Trophoblast cell (in vitro differentiated cells and primary cell): ENCODE measurements at regions not wholly inside any gene's neighbourhood (a gene's known extent, or its start where the extent isn't known, plus 50 kb on each side); places are given as distances from the start of the nearest gene placed in this dataset.

Experiments
- DNase-seq, 2 donors: peaks; one replicate each; pipeline ENCODE4 v3.0.0-alpha.2; 2016
- H2AFZ ChIP-seq: 2 replicates; pipeline ENCODE4 v1.6.1; 2013; ENCODE audit warnings: low read length, moderate library complexity, mild to moderate bottlenecking; ENCODE audit not compliant: insufficient read depth, poor library complexity
- H2AK5ac ChIP-seq: 2 replicates; pipeline ENCODE4 v1.6.1; 2013; ENCODE audit warnings: mild to moderate bottlenecking, low read length
- H2BK120ac ChIP-seq: 2 replicates; pipeline ENCODE4 v1.6.1; 2013; ENCODE audit warnings: low read length, mild to moderate bottlenecking, moderate library complexity; ENCODE audit not compliant: insufficient read depth, poor library complexity
- H2BK12ac ChIP-seq: 2 replicates; pipeline ENCODE4 v1.6.1; 2013; ENCODE audit warnings: mild to moderate bottlenecking, low read length, moderate library complexity
- H2BK5ac ChIP-seq: 2 replicates; pipeline ENCODE4 v1.6.1; 2013; ENCODE audit warnings: low read length, low read depth, moderate library complexity, mild to moderate bottlenecking; ENCODE audit not compliant: poor library complexity
- H3K14ac ChIP-seq: 2 replicates; pipeline ENCODE4 v1.6.1; 2013; ENCODE audit warnings: mild to moderate bottlenecking, low read length
- H3K18ac ChIP-seq: 2 replicates; pipeline ENCODE4 v1.6.1; 2013; ENCODE audit warnings: mild to moderate bottlenecking, low read length
- H3K23ac ChIP-seq: 2 replicates; pipeline ENCODE4 v1.6.1; 2013; ENCODE audit warnings: low read length
- H3K27ac ChIP-seq: 2 replicates; pipeline ENCODE4 v1.5.1; 2013; ENCODE audit warnings: low read depth, mild to moderate bottlenecking, inconsistent platforms, low read length, moderate library complexity
- H3K27me3 ChIP-seq: 2 replicates; pipeline ENCODE4 v1.6.1; 2013; ENCODE audit warnings: inconsistent platforms, mild to moderate bottlenecking, low read length, moderate library complexity; ENCODE audit not compliant: insufficient read depth
- H3K36me3 ChIP-seq, 2 experiments: 1 replicate in 1 of 2; 2 replicates in 1 of 2; pipeline ENCODE4 v1.6.1; 2013; ENCODE audit warnings: low read length in 2 of 2, mild to moderate bottlenecking in 2 of 2, moderate library complexity in 1 of 2; ENCODE audit not compliant: insufficient read depth in 2 of 2, control insufficient read depth in 1 of 2
- H3K4ac ChIP-seq: 2 replicates; pipeline ENCODE4 v1.6.1; 2013; ENCODE audit warnings: low read depth, mild to moderate bottlenecking, low read length, moderate library complexity
- H3K4me1 ChIP-seq, 2 experiments: 1 replicate in 1 of 2; 2 replicates in 1 of 2; pipeline ENCODE4 v1.6.1; 2013; ENCODE audit warnings: low read length in 2 of 2, mild to moderate bottlenecking in 2 of 2, moderate library complexity in 1 of 2; ENCODE audit not compliant: insufficient read depth in 2 of 2, control insufficient read depth in 1 of 2
- H3K4me2 ChIP-seq: 2 replicates; pipeline ENCODE4 v1.6.1; 2013; ENCODE audit warnings: inconsistent platforms, mild to moderate bottlenecking, low read length, moderate library complexity
- H3K4me3 ChIP-seq: 2 replicates; pipeline ENCODE4 v1.5.1; 2013; ENCODE audit warnings: mild to moderate bottlenecking, low read depth, low read length, inconsistent platforms
- H3K79me1 ChIP-seq: one replicate; pipeline ENCODE4 v1.6.1; 2013; ENCODE audit warnings: low read length
- H3K79me2 ChIP-seq: 2 replicates; pipeline ENCODE4 v1.6.1; 2013; ENCODE audit warnings: low read length, mild to moderate bottlenecking; ENCODE audit not compliant: control insufficient read depth, insufficient read depth, poor library complexity
- H3K9ac ChIP-seq: 2 replicates; pipeline ENCODE4 v1.6.1; 2013; ENCODE audit warnings: mild to moderate bottlenecking, low read length
- H3K9me3 ChIP-seq: 2 replicates; pipeline ENCODE4 v1.6.1; 2013; ENCODE audit warnings: low read depth, mild to moderate bottlenecking, control low read depth, inconsistent platforms, low read length; ENCODE audit not compliant: insufficient read depth
- H4K12ac ChIP-seq: 2 replicates; pipeline ENCODE4 v1.6.1; 2013; ENCODE audit warnings: low read depth, mild to moderate bottlenecking, low read length, moderate library complexity
- H4K8ac ChIP-seq: 2 replicates; pipeline ENCODE4 v1.6.1; 2013; ENCODE audit warnings: low read depth, mild to moderate bottlenecking, low read length, moderate library complexity
- H4K91ac ChIP-seq: one replicate; pipeline ENCODE4 v1.6.1; 2013; ENCODE audit warnings: low read depth, mild to moderate bottlenecking, low read length, moderate library complexity
- WGBS: extraction: QIAGEN DNeasy Blood & Tissue Kit; methylation state at CpG from one replicate; pipeline ENCODE4 v1.1.7; 2013; ENCODE audit warnings: missing lambda C conversion rate; ENCODE audit not compliant: insufficient read length, insufficient coverage; ENCODE audit errors: extremely low coverage; 5-methylcytosine and 5-hydroxymethylcytosine counted together

GRCh38 chr3:159513867-159514380, 474.7 kb upstream of the IL12A start:
- no peaks in the 10 kb centered on the region for H3K79me2 ChIP-seq
- H2BK5ac ChIP-seq: no peak overlapping the region
- no peak for DNase-seq
- H3K14ac ChIP-seq: no peak overlapping the region
- H2BK12ac ChIP-seq: no peak overlapping the region
- no peak overlapping the region for H3K27ac ChIP-seq
- H3K36me3 ChIP-seq: no peaks in the 10 kb centered on the region
- no peak overlapping the region for H3K4ac ChIP-seq
- H3K9me3 ChIP-seq: peaks cover 2% of the 10 kb centered on the region
- H2BK120ac ChIP-seq: no peak overlapping the region
- H2AK5ac ChIP-seq: no peak overlapping the region
- H3K79me1 ChIP-seq: no peaks in the 10 kb centered on the region
- H4K91ac ChIP-seq: no peak overlapping the region
- H3K27me3 ChIP-seq: no peaks in the 10 kb centered on the region
- no peak overlapping the region for H3K23ac ChIP-seq
- H4K12ac ChIP-seq: no peak overlapping the region
- WGBS: no CpG with 5 or more reads among the region's 5 CpGs
- H3K4me3 ChIP-seq: no peak overlapping the region
- no peak overlapping the region for H4K8ac ChIP-seq
- no peak overlapping the region for H3K9ac ChIP-seq
- no peak overlapping the region for H3K18ac ChIP-seq
- no peaks in the 10 kb centered on the region for H3K4me1 ChIP-seq
- H2AFZ ChIP-seq: no peak overlapping the region
- H3K4me2 ChIP-seq: no peak overlapping the region

GRCh38 chr3:159517105-159517504, 471.5 kb upstream of the IL12A start:
- Histone ChIP-seq H3K4ac (no peak overlapping the region), H3K27me3 (no peaks in the 10 kb centered on the region), H3K4me1 (no peaks in the 10 kb centered on the region), H4K12ac (no peak overlapping the region), H4K8ac (no peak overlapping the region), H3K79me2 (no peaks in the 10 kb centered on the region), H3K18ac (no peak overlapping the region), H3K4me3 (no peak overlapping the region), H2AK5ac (no peak overlapping the region), H3K9me3 (no peaks in the 10 kb centered on the region), H3K9ac (no peak overlapping the region), H2BK12ac (no peak overlapping the region), H2BK5ac (no peak overlapping the region), H2AFZ (no peak overlapping the region), H3K79me1 (no peaks in the 10 kb centered on the region), H4K91ac (no peak overlapping the region), H3K14ac (no peak overlapping the region), H3K27ac (no peak overlapping the region), H3K23ac (no peak overlapping the region), H3K36me3 (no peaks in the 10 kb centered on the region), H3K4me2 (no peak overlapping the region), H2BK120ac (no peak overlapping the region)
- no CpG with 5 or more reads among the region's 1 CpG for WGBS
- no peak for DNase-seq

GRCh38 chr3:159520638-159521037, 468.0 kb upstream of the IL12A start:
- no peak overlapping the region for H2BK12ac ChIP-seq
- no CpG with 5 or more reads among the region's 3 CpGs for WGBS
- no peak overlapping the region for H3K18ac ChIP-seq
- no peak for DNase-seq
- no peak overlapping the region for H2AK5ac ChIP-seq
- no peaks in the 10 kb centered on the region for H3K9me3 ChIP-seq
- no peak overlapping the region for H3K27ac ChIP-seq
- no peak overlapping the region for H3K23ac ChIP-seq
- H3K14ac ChIP-seq: no peak overlapping the region
- no peaks in the 10 kb centered on the region for H3K36me3 ChIP-seq
- no peak overlapping the region for H2AFZ ChIP-seq
- H3K9ac ChIP-seq: no peak overlapping the region
- no peaks in the 10 kb centered on the region for H3K79me2 ChIP-seq
- no peak overlapping the region for H3K4ac ChIP-seq
- no peaks in the 10 kb centered on the region for H3K4me1 ChIP-seq
- no peak overlapping the region for H4K12ac ChIP-seq
- no peak overlapping the region for H3K4me2 ChIP-seq
- no peak overlapping the region for H4K91ac ChIP-seq
- H3K4me3 ChIP-seq: no peak overlapping the region
- H3K27me3 ChIP-seq: no peaks in the 10 kb centered on the region
- H2BK120ac ChIP-seq: no peak overlapping the region
- no peaks in the 10 kb centered on the region for H3K79me1 ChIP-seq
- no peak overlapping the region for H4K8ac ChIP-seq
- H2BK5ac ChIP-seq: no peak overlapping the region

GRCh38 chr3:159522276-159522675, 466.4 kb upstream of the IL12A start:
- Histone ChIP-seq H3K4me2 (no peak overlapping the region), H3K36me3 (no peaks in the 10 kb centered on the region), H2AK5ac (no peak overlapping the region), H3K4me1 (no peaks in the 10 kb centered on the region), H3K14ac (no peak overlapping the region), H3K9me3 (no peaks in the 10 kb centered on the region), H3K18ac (no peak overlapping the region), H4K91ac (no peak overlapping the region), H4K8ac (no peak overlapping the region), H2BK12ac (no peak overlapping the region), H4K12ac (no peak overlapping the region), H2BK120ac (no peak overlapping the region), H3K4ac (no peak overlapping the region), H3K23ac (no peak overlapping the region), H3K79me1 (no peaks in the 10 kb centered on the region), H3K4me3 (no peak overlapping the region), H3K27ac (no peak overlapping the region), H3K9ac (no peak overlapping the region), H2AFZ (no peak overlapping the region), H3K79me2 (no peaks in the 10 kb centered on the region), H3K27me3 (no peaks in the 10 kb centered on the region), H2BK5ac (no peak overlapping the region)
- no CpG with 5 or more reads among the region's 3 CpGs for WGBS
- no peak for DNase-seq
